CD14-positive monocyte (primary cell): ENCODE measurements at regions not wholly inside any gene's neighbourhood (a gene's known extent, or its start where the extent isn't known, plus 50 kb on each side); places are given as distances from the start of the nearest gene placed in this dataset.
A peak's percentile ranks its signal among the peaks of the same experiment; 100 is the strongest.

Experiments used
- DNase-seq, 3 donors: peaks; one replicate each; pipeline ENCODE4 v3.0.0-alpha.2; 2011 to 2022
- H2AFZ ChIP-seq: 2 replicates; pipeline ENCODE4 v1.6.0; 2012; ENCODE audit warnings: mild to moderate bottlenecking, low read depth, low read length, inconsistent platforms; ENCODE audit not compliant: insufficient read depth, poor library complexity, severe bottlenecking
- H3K27ac ChIP-seq, 2 donors: 1 replicate in 1 of 2; 2 replicates in 1 of 2; pipeline ENCODE4 v1.5.1; 2012 to 2013; ENCODE audit warnings: low read length in 2 of 2, control low read depth in 1 of 2, inconsistent platforms in 1 of 2, low read depth in 1 of 2, mild to moderate bottlenecking in 1 of 2
- H3K27me3 ChIP-seq, 2 donors: one replicate each; pipeline versions ENCODE4 v1.6.0 to v1.6.1; 2011 to 2013; ENCODE audit warnings: low read length in 2 of 2; ENCODE audit not compliant: control insufficient read depth in 2 of 2, insufficient read depth in 2 of 2
- H3K36me3 ChIP-seq, 2 donors: replicated peaks in 1 of 2; 1 replicate in 1 of 2; 2 replicates in 1 of 2; pipeline versions ENCODE4 v1.5.1 to v1.6.1; 2012 to 2013; ENCODE audit warnings: low read length in 2 of 2, control low read depth in 1 of 2, inconsistent platforms in 1 of 2, mild to moderate bottlenecking in 1 of 2; ENCODE audit not compliant: insufficient read depth in 2 of 2, control insufficient read depth in 1 of 2
- H3K4me1 ChIP-seq, 2 donors: 1 replicate in 1 of 2; 2 replicates in 1 of 2; pipeline versions ENCODE4 v1.5.1 to v1.6.1; 2012 to 2013; ENCODE audit warnings: low read length in 2 of 2, control low read depth in 1 of 2, inconsistent platforms in 1 of 2, mild to moderate bottlenecking in 1 of 2, moderate library complexity in 1 of 2; ENCODE audit not compliant: insufficient read depth in 2 of 2, control insufficient read depth in 1 of 2
- H3K4me2 ChIP-seq: replicated peaks from 2 replicates; pipeline ENCODE3; 2012; ENCODE audit warnings: low read length, moderate library complexity, mild to moderate bottlenecking; ENCODE audit not compliant: poor library complexity, severe bottlenecking; ENCODE audit errors: extremely low read depth
- H3K4me3 ChIP-seq, 3 experiments: fragments of 200-600 bp in 1 of 3; sonication (generic) in 1 of 3; replicated peaks in 1 of 3; 1 replicate in 2 of 3; 2 replicates in 1 of 3; pipeline ENCODE4 v1.5.1; 2011 to 2013; ENCODE audit warnings: low read length in 3 of 3, mild to moderate bottlenecking in 3 of 3, control low read depth in 2 of 3, low read depth in 2 of 3, inconsistent platforms in 1 of 3, moderate library complexity in 1 of 3
- H3K79me2 ChIP-seq: 2 replicates; pipeline ENCODE4 v1.6.0; 2012; ENCODE audit warnings: mild to moderate bottlenecking, control low read depth, inconsistent platforms, low read length, moderate library complexity; ENCODE audit not compliant: insufficient read depth
- H3K9ac ChIP-seq: 2 replicates; pipeline ENCODE4 v1.6.0; 2017; ENCODE audit warnings: low read length, mild to moderate bottlenecking; ENCODE audit not compliant: insufficient read depth, poor library complexity, severe bottlenecking
- H3K9me3 ChIP-seq, 2 donors: replicated peaks in 1 of 2; 1 replicate in 1 of 2; 2 replicates in 1 of 2; pipeline versions ENCODE4 v1.5.1 to v1.6.1; 2012 to 2013; ENCODE audit warnings: low read length in 2 of 2, control low read depth in 1 of 2; ENCODE audit not compliant: control insufficient read depth in 1 of 2, insufficient read depth in 1 of 2
- H4K20me1 ChIP-seq: 2 replicates; pipeline ENCODE4 v1.6.0; 2012; ENCODE audit warnings: mild to moderate bottlenecking, low read length, control low read depth, moderate library complexity; ENCODE audit not compliant: insufficient read depth
- H3K27ac Mint-ChIP-seq, 7 donors: one replicate each; pipeline ENCODE4 v1.8.0; 2020; ENCODE audit warnings: mild to moderate bottlenecking in 7 of 7, mixed read lengths in 7 of 7, moderate library complexity in 6 of 7, inconsistent platforms in 2 of 7
- H3K27me3 Mint-ChIP-seq, 3 donors: one replicate each; pipeline ENCODE4 v1.8.0; 2021 to 2022; ENCODE audit warnings: low read depth in 3 of 3, mild to moderate bottlenecking in 3 of 3, mixed read lengths in 3 of 3, moderate library complexity in 3 of 3, inconsistent platforms in 1 of 3
- H3K36me3 Mint-ChIP-seq, 2 donors: one replicate each; pipeline ENCODE4 v1.8.0; 2020; ENCODE audit warnings: mixed read lengths in 2 of 2, inconsistent platforms in 1 of 2, mild to moderate bottlenecking in 1 of 2
- H3K4me1 Mint-ChIP-seq: one replicate; pipeline ENCODE4 v1.8.0; 2020; ENCODE audit warnings: mild to moderate bottlenecking, mixed read lengths
- H3K4me3 Mint-ChIP-seq, 2 donors: one replicate each; pipeline ENCODE4 v1.8.0; 2020; ENCODE audit warnings: mild to moderate bottlenecking in 2 of 2, mixed read lengths in 2 of 2, moderate library complexity in 1 of 2
- H3K9me3 Mint-ChIP-seq, 7 donors: one replicate each; pipeline ENCODE4 v1.8.0; 2020 to 2022; ENCODE audit warnings: mixed read lengths in 7 of 7, mild to moderate bottlenecking in 6 of 7, moderate library complexity in 6 of 7, inconsistent platforms in 2 of 7
- WGBS: methylation state at CpG from one replicate; pipeline ENCODE4 v1.1.5; 2013; ENCODE audit warnings: missing lambda C conversion rate; ENCODE audit not compliant: insufficient coverage; 5-methylcytosine and 5-hydroxymethylcytosine counted together
- intact Hi-C, 2 donors: fragments of 100-400 bp; cut with micrococcal nuclease; formaldehyde crosslinking; loops; one replicate each; pipeline versions ENCODE4 v1.15.0 to v1.15.1; 2023
- TF ChIP-seq, protein P1 (sequence below): fragments of 200-600 bp; IDR thresholded peaks from one replicate; pipeline ENCODE4 v1.8.0; 2022; ENCODE audit warnings: antibody characterized with exemption, mild to moderate bottlenecking

DNA sequence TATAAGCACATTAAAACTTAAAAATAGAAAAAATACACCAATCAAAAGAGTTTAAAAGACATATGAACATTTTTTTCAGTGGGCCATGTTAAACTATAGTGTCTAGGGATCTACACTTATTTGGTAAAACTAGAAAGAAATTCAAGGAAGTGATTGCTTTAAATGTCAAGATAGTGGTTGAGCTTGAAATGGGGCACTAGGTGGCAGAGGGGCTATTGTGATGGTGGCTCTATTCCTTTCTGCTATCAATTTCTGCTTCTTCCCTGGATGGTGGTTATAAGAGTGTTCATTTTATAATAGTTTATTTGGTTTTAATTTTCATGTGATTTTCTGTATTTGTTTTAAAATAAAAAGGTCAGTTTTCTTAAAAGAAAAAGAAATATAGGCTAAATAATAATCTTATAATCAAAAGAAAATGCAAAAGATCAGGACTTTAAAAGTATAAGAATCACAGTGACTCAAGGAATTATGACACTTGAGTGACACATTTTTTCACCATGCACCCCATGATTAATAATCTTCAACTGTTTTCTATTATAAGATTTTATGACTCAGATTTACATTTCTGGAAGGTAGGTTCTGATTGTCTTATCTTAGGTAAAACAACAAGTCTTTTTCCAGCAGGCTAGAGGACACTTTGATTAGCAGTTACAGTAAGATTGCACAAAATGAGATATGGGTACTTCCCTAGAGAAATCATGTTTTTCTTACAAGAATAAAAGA, 137.5 kb downstream of the FSCB start:
- H3K36me3 ChIP-seq, result no peaks in the 10 kb centered on the region
- H3K27ac Mint-ChIP-seq, result no peak overlapping the region
- no peaks in the 10 kb centered on the region for H3K4me1 ChIP-seq
- no peak overlapping the region for H2AFZ ChIP-seq
- TF ChIP-seq, protein P1, sequence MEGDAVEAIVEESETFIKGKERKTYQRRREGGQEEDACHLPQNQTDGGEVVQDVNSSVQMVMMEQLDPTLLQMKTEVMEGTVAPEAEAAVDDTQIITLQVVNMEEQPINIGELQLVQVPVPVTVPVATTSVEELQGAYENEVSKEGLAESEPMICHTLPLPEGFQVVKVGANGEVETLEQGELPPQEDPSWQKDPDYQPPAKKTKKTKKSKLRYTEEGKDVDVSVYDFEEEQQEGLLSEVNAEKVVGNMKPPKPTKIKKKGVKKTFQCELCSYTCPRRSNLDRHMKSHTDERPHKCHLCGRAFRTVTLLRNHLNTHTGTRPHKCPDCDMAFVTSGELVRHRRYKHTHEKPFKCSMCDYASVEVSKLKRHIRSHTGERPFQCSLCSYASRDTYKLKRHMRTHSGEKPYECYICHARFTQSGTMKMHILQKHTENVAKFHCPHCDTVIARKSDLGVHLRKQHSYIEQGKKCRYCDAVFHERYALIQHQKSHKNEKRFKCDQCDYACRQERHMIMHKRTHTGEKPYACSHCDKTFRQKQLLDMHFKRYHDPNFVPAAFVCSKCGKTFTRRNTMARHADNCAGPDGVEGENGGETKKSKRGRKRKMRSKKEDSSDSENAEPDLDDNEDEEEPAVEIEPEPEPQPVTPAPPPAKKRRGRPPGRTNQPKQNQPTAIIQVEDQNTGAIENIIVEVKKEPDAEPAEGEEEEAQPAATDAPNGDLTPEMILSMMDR, result no peak
- no peaks in the 10 kb centered on the region for H4K20me1 ChIP-seq
- no peaks in the 10 kb centered on the region for H3K79me2 ChIP-seq
- intact Hi-C loops, result no loop called here
- no peak overlapping the region for H3K4me3 ChIP-seq
- H3K27ac ChIP-seq, result no peak overlapping the region
- peaks cover 0 to 6% (median 3%) of the 10 kb centered on the region in 7 donors for H3K9me3 Mint-ChIP-seq
- peaks cover 0 to 2% (median 1%) of the 10 kb centered on the region in 3 donors for H3K27me3 Mint-ChIP-seq
- no peaks in the 10 kb centered on the region for H3K27me3 ChIP-seq
- no peaks in the 10 kb centered on the region for H3K4me1 Mint-ChIP-seq
- H3K9me3 ChIP-seq, result peaks cover 0 to 5% of the 10 kb centered on the region in 2 donors
- no peak overlapping the region for H3K9ac ChIP-seq
- no peaks in the 10 kb centered on the region for H3K36me3 Mint-ChIP-seq
- no peak overlapping the region for H3K4me2 ChIP-seq
- DNase-seq, result no peak
- H3K4me3 Mint-ChIP-seq, result no peak overlapping the region

DNA sequence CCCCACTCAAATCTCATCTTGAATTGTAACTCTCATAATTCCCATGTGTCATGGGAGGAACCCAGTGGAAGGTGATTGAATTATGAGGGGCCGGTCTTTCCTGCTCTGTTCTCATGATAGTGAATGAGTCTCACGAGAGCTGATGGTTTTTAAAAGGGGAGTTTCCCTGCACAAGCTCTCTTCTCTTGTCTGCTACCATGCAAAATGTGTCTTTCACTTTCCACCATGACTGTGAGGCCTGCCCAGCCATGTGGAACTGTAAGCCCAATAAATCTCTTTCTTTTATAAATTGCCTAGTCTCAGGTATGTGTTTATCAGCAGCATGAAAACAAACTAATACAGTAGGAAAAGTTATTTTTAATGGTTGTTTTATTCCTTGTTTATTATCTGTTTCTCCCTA, 146.0 kb downstream of the FSCB start:
- Histone ChIP-seq H3K27ac (no peak overlapping the region), H3K27me3 (no peaks in the 10 kb centered on the region), H4K20me1 (no peaks in the 10 kb centered on the region), H3K4me1 (no peaks in the 10 kb centered on the region), H3K9ac (no peak overlapping the region), H2AFZ (no peak overlapping the region), H3K79me2 (no peaks in the 10 kb centered on the region), H3K36me3 (no peaks in the 10 kb centered on the region), H3K9me3 (peaks cover 4 to 19% of the 10 kb centered on the region in 2 donors), H3K4me3 (no peak overlapping the region), H3K4me2 (no peak overlapping the region)
- no CpG with 5 or more reads among the region's 2 CpGs for WGBS
- H3K27ac Mint-ChIP-seq, result peak overlapping the region in 1 of 7 donors; percentile 38
- H3K4me3 Mint-ChIP-seq, result no peak overlapping the region
- no peaks in the 10 kb centered on the region for H3K4me1 Mint-ChIP-seq
- intact Hi-C loops, result no loop called here
- TF ChIP-seq, protein P1, result no peak
- H3K27me3 Mint-ChIP-seq, result no peaks in the 10 kb centered on the region
- peaks cover 2 to 13% (median 7%) of the 10 kb centered on the region in 7 donors for H3K9me3 Mint-ChIP-seq
- no peaks in the 10 kb centered on the region for H3K36me3 Mint-ChIP-seq
- DNase-seq, result no peak
